DMS 273 (cell line): ENCODE measurements at regions not wholly inside any gene's neighbourhood (a gene's known extent, or its start where the extent isn't known, plus 50 kb on each side); places are given as distances from the start of the nearest gene placed in this dataset.
A peak's percentile ranks its signal among the peaks of the same experiment; 100 is the strongest.

Experiments
- DNase-seq: peaks from one replicate; lab custom pipeline; 2025; ENCODE audit not compliant: unreplicated experiment; lab: John Stamatoyannopoulos, UW

DNA sequence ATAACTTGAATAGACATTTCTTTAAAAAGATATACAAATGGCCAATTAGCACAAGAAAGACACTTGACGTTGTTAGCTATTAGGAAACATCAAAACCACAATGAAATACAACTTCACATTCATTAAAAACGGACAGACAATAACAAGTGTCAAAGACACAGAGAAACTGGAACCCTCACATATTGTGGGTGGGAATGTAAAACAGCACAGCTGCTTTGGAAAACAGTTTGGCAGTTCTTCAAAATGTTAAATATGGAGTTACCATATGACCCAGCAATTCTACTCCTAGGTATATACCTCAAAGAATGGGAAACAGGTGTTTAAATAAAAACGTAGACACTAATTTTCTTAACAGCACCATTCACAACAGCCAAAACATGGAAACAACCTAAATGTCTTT is 100.5 kb upstream of the SLC22A23 start:
- DNase-seq = peak; percentile 73

DNA sequence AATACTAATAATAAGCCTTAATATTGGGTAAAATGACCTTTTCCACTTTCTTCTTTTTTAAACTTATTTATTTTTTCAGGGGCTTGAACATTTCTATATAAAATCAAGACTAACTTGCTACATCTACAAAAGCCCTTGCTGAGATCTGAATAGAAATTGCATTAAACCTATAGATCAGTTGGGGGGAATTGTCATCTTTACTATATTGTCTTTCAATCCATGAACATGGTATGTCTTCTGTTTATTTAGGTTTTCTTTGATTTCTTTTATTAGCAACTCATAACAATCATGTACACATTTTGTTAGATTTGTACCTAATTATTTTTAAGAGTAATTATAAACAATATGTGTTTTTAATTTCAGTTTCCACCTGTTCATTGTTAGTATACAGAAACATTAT is 96.4 kb upstream of the SLC22A23 start:
- no peak for DNase-seq

DNA sequence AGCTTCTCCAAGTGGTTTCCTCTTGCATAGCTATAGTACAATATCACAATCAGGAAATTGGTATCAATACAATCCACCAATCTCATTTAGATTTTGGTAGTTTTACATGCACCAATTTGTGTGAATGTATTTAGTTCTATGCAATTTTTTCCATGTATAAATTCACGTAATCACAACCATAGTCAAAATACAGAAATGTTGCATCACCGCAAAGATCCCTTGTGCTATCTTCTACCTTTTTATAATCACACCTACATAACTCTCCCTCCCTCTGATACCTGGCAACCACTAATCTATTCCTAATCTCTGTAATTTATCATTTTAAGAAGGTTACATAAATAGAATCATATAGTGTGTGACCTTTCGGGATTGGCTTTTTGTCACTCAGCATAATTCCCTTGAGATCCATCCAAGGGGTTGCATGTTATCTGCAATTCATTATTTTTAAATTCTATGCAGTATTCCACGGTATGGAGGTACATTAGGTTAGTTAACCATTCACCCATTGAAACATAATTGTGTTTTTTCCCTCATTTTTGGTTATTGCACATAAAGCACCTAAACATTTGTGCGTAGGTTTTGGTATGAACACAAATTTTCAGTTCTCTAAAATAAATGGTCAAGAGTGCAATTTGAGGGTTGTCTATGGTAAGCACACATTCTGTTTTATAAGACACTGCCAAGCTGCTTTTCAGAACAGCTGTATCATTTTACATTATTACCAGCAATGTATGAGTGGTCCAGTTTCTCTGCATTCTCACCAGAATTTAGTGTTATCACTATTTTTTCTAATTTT is 95.1 kb upstream of the SLC22A23 start:
- DNase-seq = no peak

DNA sequence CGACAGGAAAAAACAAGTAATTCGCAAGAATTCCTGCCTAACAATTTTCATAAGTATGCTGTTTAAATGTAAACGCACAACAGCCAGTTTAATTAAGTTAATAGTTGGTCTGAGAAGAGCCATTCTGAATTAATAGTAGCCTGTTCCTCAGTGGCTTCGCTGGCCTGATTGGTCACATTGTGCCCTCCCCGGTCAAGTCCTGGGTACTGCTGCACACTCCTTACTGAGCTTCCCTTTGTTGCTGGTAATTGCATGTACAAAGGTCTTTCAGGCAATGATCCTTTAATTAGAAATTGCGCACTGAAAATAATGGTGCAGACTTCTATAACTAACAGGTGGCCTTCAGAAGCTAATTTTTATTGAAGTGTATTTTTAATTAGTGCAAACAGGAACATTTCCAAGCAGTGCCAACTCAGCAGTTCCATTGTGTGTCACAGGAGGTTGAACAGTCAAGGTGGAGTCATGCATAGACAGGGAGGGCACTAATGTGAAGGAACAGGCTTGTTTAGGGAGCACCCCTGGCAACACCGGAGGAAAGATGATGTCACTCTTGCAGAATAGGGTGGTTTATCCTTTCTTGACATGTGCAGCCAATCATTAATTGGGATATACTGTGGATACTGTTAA is 92.6 kb upstream of the SLC22A23 start:
- DNase-seq = peak; percentile 13

DNA sequence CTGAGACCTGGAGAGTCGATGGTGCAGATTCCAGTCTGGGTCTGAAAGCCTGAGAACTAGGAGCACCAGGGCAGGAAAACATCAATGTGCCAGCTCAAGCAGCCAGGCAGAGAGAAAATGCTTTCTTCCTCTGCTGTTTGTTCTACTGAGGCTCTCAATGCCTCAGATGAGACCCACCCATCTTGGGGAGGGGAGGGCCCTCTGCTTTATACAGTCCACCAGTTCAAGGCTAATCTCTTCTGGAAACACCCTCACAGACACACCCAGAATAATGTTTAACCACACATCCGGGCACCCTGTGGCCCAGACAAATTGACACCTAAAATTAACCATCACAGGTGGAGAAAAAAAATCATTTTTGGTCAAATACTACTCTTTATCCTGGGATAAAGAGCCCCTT is 89.3 kb upstream of the SLC22A23 start:
- DNase-seq = no peak

- no peak for DNase-seq
These were observed 88.3 kb upstream of the SLC22A23 start for GRCh38 chr6:3545156-3545555.

GRCh38 chr6:3542032-3542640 is 85.3 kb upstream of the SLC22A23 start:
- no peak for DNase-seq

DNA sequence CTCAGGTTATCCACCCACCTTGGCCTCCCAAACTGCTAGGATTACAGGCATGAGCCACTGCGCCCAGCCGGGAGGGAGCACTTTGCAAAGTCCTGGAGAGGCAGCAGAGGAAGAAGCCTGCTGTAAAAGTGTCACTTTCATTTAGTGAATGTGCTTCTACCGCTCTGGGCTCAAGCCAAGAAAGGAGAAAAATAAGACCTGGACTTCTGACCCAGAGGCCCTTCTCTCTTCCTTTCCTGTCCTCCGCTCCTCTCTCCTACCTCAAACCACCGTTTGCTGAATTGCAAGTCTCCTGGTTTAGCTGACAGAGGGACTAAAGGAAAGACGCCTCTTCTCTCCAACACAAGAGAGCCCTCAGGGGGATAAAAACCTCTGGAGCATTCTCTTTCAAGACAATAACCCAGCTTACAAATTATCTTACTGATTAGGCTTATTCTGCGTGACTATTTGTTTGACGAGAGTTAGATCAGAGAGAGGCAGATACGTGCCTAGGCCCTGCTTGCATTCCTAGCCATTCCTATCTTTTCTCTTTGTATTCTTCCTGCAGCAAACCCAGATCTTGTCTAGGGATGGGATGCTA is 84.2 kb upstream of the SLC22A23 start:
- no peak for DNase-seq

GRCh38 chr6:3540253-3540820 is 83.5 kb upstream of the SLC22A23 start:
- no peak for DNase-seq

DNA sequence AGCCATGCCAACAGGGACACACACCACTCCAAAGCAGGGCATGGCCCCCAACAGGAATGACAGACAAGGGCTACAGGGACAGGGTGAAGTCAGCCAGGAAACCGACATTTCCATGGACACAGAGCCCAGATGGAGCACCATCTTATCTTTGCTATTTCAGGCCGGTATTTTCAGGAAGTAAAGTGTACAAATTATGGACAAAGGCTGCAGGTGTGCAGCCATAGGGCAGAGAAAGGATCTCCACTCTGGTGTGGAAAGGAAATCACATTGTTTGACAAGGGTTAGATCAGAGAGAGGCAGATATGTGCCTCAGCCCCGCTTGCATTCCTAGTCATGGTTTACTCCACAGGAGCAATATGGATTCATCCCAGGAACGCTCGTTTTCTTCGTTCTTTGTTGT is 81.7 kb upstream of the SLC22A23 start:
- DNase-seq = no peak

GRCh38 chr6:3536901-3537300 is 80.1 kb upstream of the SLC22A23 start:
- DNase-seq = no peak

- no peak for DNase-seq
These were observed 79.1 kb upstream of the SLC22A23 start for GRCh38 chr6:3535776-3536435.

DNA sequence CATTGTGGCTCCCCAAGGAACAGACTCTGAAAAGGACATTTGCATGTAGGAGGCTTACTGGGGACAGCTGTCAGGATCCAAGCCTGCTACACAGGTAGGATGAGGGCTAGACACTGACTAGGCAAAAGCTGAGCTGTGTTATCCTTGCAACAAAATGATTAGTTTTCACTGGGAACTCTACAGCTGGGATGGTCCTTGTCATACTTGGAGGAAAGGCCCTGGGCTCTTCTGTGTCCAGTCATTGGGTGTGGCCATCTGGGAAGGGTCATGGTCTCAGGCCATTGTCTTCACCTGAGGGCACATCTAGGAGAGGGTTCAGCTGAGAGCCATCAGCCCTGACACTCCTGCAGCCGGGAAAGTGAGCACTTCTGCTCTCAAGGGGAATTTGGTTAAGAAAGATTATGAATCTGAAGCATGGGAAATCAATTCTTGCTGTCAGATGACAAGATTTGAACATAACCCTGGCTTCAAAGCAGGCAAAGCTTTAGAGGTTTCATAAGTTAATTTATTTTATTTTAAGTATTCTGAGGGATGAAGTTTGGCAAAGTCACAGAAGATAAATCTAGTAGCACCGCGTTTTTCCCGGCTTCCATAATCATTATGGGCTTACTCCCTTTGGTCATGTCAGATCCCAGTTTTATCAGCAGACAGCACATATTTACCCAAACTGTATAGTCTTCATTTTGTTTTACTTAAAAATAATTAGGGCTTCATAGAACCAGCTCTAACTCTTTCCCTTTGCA is 78.4 kb upstream of the SLC22A23 start:
- DNase-seq = no peak

DNA sequence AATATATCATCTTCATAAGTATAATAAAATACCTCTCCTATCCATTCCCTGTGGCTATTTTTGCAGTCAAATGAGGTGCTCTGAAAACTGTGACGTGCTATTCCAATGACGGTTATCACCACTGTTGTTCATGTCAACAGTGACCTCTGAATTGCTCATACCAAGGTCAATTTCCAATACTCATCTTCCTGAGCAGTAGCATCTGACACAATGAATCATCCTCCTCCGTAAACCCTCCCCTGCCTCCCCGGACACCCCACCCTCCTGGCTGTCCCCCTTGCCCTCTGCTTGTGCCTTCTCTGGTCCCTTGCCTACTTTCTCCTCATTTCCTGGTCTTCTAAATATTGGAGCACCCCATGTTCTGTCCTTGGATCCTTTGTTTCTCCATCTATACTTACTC is 77.7 kb upstream of the SLC22A23 start:
- no peak for DNase-seq

- DNase-seq = no peak
These were observed 77.1 kb upstream of the SLC22A23 start for GRCh38 chr6:3533981-3534380.

DNA sequence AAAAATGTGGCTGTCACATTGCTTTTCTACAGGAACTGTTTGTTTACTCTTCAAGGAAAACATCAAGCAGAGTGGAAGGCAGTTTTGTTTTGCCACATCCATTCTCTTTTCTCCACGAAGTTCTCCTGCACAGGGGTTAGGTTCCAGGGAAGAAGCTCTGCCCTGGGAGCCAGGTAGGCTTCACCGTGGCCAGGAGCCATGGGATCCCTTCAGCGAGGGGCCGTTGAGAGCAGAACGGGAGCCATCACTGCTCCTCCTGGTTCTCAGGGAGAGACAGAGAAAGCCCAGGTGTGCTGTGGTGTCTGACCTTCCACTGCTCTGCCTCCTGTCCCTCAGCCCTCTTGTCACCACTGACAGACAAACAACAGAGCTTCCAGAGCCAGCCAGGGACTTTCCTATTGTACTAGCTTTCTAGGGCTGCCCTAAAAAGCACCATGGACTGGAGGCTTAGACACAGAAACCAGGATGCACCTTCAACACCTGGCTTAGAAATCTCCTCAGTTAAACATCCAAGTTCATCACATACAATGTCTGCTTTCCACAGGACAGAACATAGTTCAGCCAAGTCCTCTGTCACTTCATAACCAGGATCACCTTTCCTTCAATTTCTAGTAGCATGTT is 75.6 kb upstream of the SLC22A23 start:
- no peak for DNase-seq

DNA sequence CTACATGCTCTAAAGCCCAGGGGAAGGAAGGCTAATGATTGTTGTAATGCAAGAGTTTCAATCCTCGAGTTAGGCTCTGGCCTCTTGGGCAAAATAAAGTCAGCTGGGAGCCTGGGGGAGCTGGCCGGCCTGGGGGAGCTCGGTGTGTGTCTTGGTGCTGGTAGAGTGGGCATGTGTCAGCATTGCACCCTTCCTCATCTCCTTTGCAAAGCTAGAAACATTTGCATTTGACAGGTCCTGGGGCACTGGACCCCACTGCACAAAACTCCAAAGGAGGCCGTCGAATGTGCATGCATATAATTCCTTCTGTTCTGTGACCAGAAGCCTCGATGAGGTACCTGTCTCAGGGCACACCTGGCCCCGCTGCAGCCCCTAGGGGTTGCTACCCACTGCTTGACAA is 74.6 kb upstream of the SLC22A23 start:
- DNase-seq = no peak

DNA sequence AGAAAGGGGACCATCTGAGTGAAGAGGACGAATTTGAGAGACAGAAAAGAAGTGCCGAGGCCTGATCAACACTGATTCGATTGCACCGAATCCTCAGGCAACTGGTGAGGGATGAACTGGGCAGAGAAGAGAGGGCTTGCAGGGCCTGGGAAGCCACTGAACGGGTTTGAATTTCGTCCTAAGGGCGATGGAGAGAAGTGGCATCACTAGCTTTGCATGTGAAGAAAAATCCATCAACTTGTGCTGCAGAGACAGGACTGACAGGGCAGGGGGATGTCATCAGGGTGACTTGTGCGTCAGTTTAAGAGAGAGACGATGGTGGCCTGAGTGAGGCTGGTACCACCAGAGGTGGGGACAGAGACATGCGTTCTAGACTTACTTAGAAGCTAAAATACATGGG is 73.7 kb upstream of the SLC22A23 start:
- DNase-seq = no peak

DNA sequence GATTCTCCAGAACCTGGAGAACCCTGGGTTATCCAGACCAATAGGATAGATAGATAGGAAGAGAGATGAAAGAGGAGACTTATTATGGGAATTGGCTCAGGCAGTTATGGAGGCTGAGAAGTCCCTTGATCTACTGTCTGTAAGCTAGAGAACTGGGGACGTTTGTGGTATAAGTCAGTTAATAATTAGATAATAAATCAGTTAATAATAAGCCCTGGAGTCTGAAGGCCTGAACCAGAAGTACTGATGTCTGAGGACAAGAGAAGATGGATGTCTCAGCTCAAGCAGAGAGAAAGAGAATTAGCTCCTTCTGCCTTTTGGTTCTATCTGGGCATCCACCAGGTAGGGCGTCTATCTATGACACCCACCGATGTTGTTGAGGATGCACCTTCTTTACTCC is 72.9 kb upstream of the SLC22A23 start:
- DNase-seq = no peak

DNA sequence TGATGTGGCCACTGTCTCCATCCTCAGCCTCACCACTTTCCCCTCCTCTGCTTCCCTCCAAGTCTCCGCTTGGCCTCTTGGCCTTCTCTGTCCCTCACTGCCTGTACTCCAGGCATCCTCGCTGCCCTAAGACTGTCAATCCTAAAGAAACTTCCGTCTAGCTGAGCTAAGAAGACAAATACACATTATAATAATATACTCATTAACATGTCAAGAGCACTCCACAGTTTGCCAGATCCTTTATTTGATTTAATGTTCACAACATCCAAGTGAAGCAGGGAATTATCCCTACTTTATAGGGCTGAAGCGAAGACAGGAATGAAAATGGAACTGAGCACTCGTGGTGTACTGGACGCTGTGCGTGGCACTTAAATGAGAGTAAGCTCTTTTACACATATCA is 72.4 kb upstream of the SLC22A23 start:
- no peak for DNase-seq
